K562 (cell line): ENCODE measurements at regions not wholly inside any gene's neighbourhood (a gene's known extent, or its start where the extent isn't known, plus 50 kb on each side); places are given as distances from the start of the nearest gene placed in this dataset.

Source experiments
- ATF1 ChIP-seq, 2 experiments: fragments of 450-650 bp in 1 of 2; IDR thresholded peaks; 2 replicates each; pipeline ENCODE4 v1.6.1; 2016; ENCODE audit warnings: missing compliant biosample characterization in 1 of 2, missing genetic modification characterization in 1 of 2
- BRCA1 ChIP-seq, 2 experiments: fragments of 450-650 bp in 1 of 2; sonication (generic) in 1 of 2; formaldehyde crosslinking in 1 of 2; IDR thresholded peaks; 2 replicates each; pipeline versions ENCODE4 v1.5.0 to v1.6.1; 2017 to 2020; ENCODE audit warnings: mild to moderate bottlenecking in 1 of 2, missing genetic modification reagents in 1 of 2
- CAMTA2 ChIP-seq: fragments of 250-450 bp; sonication (Bioruptor Pico); conservative IDR thresholded peaks from 2 replicates; pipeline ENCODE4 v1.5.1; 2022
- CHAMP1 ChIP-seq: fragments of 450-650 bp; IDR thresholded peaks from 2 replicates; pipeline ENCODE4 v1.6.1; 2016; ENCODE audit warnings: mild to moderate bottlenecking
- CLOCK ChIP-seq: fragments of 250-450 bp; sonication (Bioruptor Pico); IDR thresholded peaks from 2 replicates; pipeline ENCODE4 v1.4.0; 2020; ENCODE audit warnings: mild to moderate bottlenecking, moderate library complexity, borderline replicate concordance
- COPS2 ChIP-seq: fragments of 450-650 bp; conservative IDR thresholded peaks from 2 replicates; pipeline ENCODE4 v1.6.1; 2016; ENCODE audit warnings: mild to moderate bottlenecking, moderate library complexity
- DEAF1 ChIP-seq: fragments of 450-650 bp; formaldehyde crosslinking; IDR thresholded peaks from 2 replicates; pipeline ENCODE4 v1.4.0; 2020; ENCODE audit warnings: mild to moderate bottlenecking, moderate library complexity
- ERF ChIP-seq: fragments of 450-650 bp; formaldehyde crosslinking; IDR thresholded peaks from 2 replicates; pipeline ENCODE4 v1.4.0; 2020; ENCODE audit warnings: mild to moderate bottlenecking, mixed read lengths
- FOSL1 ChIP-seq: fragments of 200-800 bp; sonication (Bioruptor generic); conservative IDR thresholded peaks from 2 replicates; pipeline ENCODE4 v1.6.1; 2016; ENCODE audit warnings: missing genetic modification characterization, missing compliant biosample characterization
- HSF4 ChIP-seq: fragments of 250-450 bp; sonication (Bioruptor Pico); IDR thresholded peaks from 2 replicates; pipeline ENCODE4 v2.1.2; 2022; ENCODE audit warnings: mild to moderate bottlenecking, moderate library complexity, borderline replicate concordance
- KDM5B ChIP-seq: fragments of 200-600 bp; sonication (generic); IDR thresholded peaks from 2 replicates; pipeline ENCODE4 v1.6.1; 2012; ENCODE audit warnings: low read depth, mild to moderate bottlenecking, moderate library complexity, low read length, control low read depth, inconsistent platforms; ENCODE audit not compliant: insufficient replicate concordance
- KLF13 ChIP-seq: fragments of 450-650 bp; IDR thresholded peaks from 2 replicates; pipeline ENCODE4 v1.6.1; 2016; ENCODE audit warnings: missing genetic modification characterization, low read depth, mild to moderate bottlenecking, missing compliant biosample characterization, moderate library complexity, borderline replicate concordance
- KLF6 ChIP-seq: fragments of 250-450 bp; sonication (Bioruptor Pico); IDR thresholded peaks from 2 replicates; pipeline ENCODE4 v1.4.0; 2020; ENCODE audit warnings: mild to moderate bottlenecking, moderate library complexity, borderline replicate concordance
- NCOA4 ChIP-seq: fragments of 450-650 bp; IDR thresholded peaks from 2 replicates; pipeline ENCODE4 v1.6.1; 2018; ENCODE audit warnings: mild to moderate bottlenecking; ENCODE audit not compliant: partially characterized antibody
- NFYB ChIP-seq: IDR thresholded peaks from 2 replicates; pipeline ENCODE4 v1.6.1; 2011; ENCODE audit warnings: mild to moderate bottlenecking, moderate library complexity; ENCODE audit not compliant: insufficient read length; ENCODE audit errors: extremely low read depth
- POLR3G ChIP-seq: IDR thresholded peaks from 2 replicates; pipeline ENCODE4 v1.6.1; 2011; ENCODE audit not compliant: insufficient read length, insufficient replicate concordance; ENCODE audit errors: extremely low read depth
- RAD51 ChIP-seq: fragments of 450-650 bp; IDR thresholded peaks from 2 replicates; pipeline ENCODE4 v1.7.1; 2016; ENCODE audit warnings: low read depth, mild to moderate bottlenecking, borderline replicate concordance
- RFX7 ChIP-seq: fragments of 250-450 bp; sonication (Bioruptor Pico); IDR thresholded peaks from 2 replicates; pipeline ENCODE4 v1.5.1; 2021; ENCODE audit warnings: mild to moderate bottlenecking
- ZBTB49 ChIP-seq: sonication (generic); formaldehyde crosslinking; IDR thresholded peaks from 2 replicates; pipeline ENCODE4 v1.8.0; 2022; ENCODE audit warnings: missing genetic modification reagents, mild to moderate bottlenecking, borderline replicate concordance
- ZNF444 ChIP-seq: fragments of 250-450 bp; sonication (Bioruptor Pico); IDR thresholded peaks from 2 replicates; pipeline ENCODE4 v1.4.0; 2020; ENCODE audit warnings: mild to moderate bottlenecking, moderate library complexity

- no peak for TF ChIP-seq ZBTB49 (CRISPR knock-in tag)
- no peak for TF ChIP-seq CLOCK (CRISPR knock-in tag)
- no peak for TF ChIP-seq ERF (CRISPR knock-in tag)
- TF ChIP-seq RFX7 (CRISPR knock-in tag) = no peak
- no peak for TF ChIP-seq COPS2
- no peak for TF ChIP-seq ZNF444
- no peak for TF ChIP-seq ATF1 (CRISPR knock-in tag; IDR thresholded peaks at IDR 0.05)
- no peak for TF ChIP-seq ATF1 (tag; IDR thresholded peaks at IDR 0.05)
- no peak for TF ChIP-seq KLF13
- TF ChIP-seq FOSL1 (tag) = peak; percentile 52
- no peak for TF ChIP-seq HSF4 (CRISPR knock-in tag)
- TF ChIP-seq CHAMP1 = no peak
- no peak for TF ChIP-seq KDM5B
- TF ChIP-seq KLF6 (CRISPR knock-in tag) = no peak
- TF ChIP-seq NCOA4 = no peak
- no peak for TF ChIP-seq DEAF1
- no peak for TF ChIP-seq NFYB
- no peak for TF ChIP-seq BRCA1 (IDR thresholded peaks at IDR 0.05)
- TF ChIP-seq BRCA1 (CRISPR knock-in tag; IDR thresholded peaks at IDR 0.05) = no peak
- TF ChIP-seq RAD51 = no peak
- TF ChIP-seq POLR3G = no peak
- TF ChIP-seq CAMTA2 (CRISPR knock-in tag) = no peak
These were observed 61.1 kb upstream of the GATA2 start (continued) for GRCh38 chr3:128554100-128554464.
